Chondrocyte (in vitro differentiated cells): ENCODE measurements at regions not wholly inside any gene's neighbourhood (a gene's known extent, or its start where the extent isn't known, plus 50 kb on each side); places are given as distances from the start of the nearest gene placed in this dataset.
"Not testable (repeated sequence)": the region's sequence is repeated elsewhere in the genome, so short reads cannot be mapped to it uniquely, and the experiment has no call there.

Experiments
- DNase-seq: peaks from one replicate; pipeline ENCODE4 v3.0.0; 2021; ENCODE audit warnings: mixed read lengths, low spot score
- H3K27ac Mint-ChIP-seq: one replicate; pipeline ENCODE4 v1.8.0; 2021; ENCODE audit warnings: mild to moderate bottlenecking, moderate library complexity, mixed read lengths; ENCODE audit not compliant: unreplicated experiment
- H3K27me3 Mint-ChIP-seq: 2 replicates; pipeline ENCODE4 v1.8.0; 2021; ENCODE audit warnings: low read depth, mixed read lengths
- H3K36me3 Mint-ChIP-seq: 2 replicates; pipeline ENCODE4 v1.8.0; 2021; ENCODE audit warnings: low read depth, mixed read lengths
- H3K4me1 Mint-ChIP-seq: 2 replicates; pipeline ENCODE4 v1.8.0; 2021; ENCODE audit warnings: low read depth, mild to moderate bottlenecking, mixed read lengths
- H3K4me3 Mint-ChIP-seq: one replicate; pipeline ENCODE4 v1.8.0; 2021; ENCODE audit warnings: mild to moderate bottlenecking, moderate library complexity, mixed read lengths; ENCODE audit not compliant: unreplicated experiment
- H3K9me3 Mint-ChIP-seq: 2 replicates; pipeline ENCODE4 v1.8.0; 2021; ENCODE audit warnings: low read depth, mixed read lengths
- CTCF ChIP-seq: fragments of 200-600 bp; sonication (generic); IDR thresholded peaks from 2 replicates; pipeline ENCODE4 v1.5.0; 2021; ENCODE audit warnings: antibody characterized with exemption, mild to moderate bottlenecking, moderate library complexity

GRCh38 chr6:111925296-111925695, 52.0 kb upstream of the FYN start:
- no peak for DNase-seq
- no peaks in the 10 kb centered on the region for H3K27me3 Mint-ChIP-seq
- TF ChIP-seq CTCF = no peak
- H3K4me1 Mint-ChIP-seq = peaks cover 23% of the 10 kb centered on the region
- no peak overlapping the region for H3K4me3 Mint-ChIP-seq
- H3K27ac Mint-ChIP-seq = no peak overlapping the region
- H3K36me3 Mint-ChIP-seq = no peaks in the 10 kb centered on the region
- no peaks in the 10 kb centered on the region for H3K9me3 Mint-ChIP-seq

- Mint-ChIP-seq H3K27ac (no peak overlapping the region), H3K27me3 (no peaks in the 10 kb centered on the region), H3K4me1 (peaks cover 23% of the 10 kb centered on the region), H3K4me3 (no peak overlapping the region), H3K9me3 (peaks cover 9% of the 10 kb centered on the region), H3K36me3 (peaks cover 2% of the 10 kb centered on the region)
- DNase-seq = no peak
- TF ChIP-seq CTCF = no peak
These were observed 53.6 kb upstream of the FYN start for GRCh38 chr6:111926731-111927302.

- Mint-ChIP-seq H3K4me3 (no peak overlapping the region), H3K9me3 (peaks cover 14% of the 10 kb centered on the region), H3K27me3 (no peaks in the 10 kb centered on the region), H3K4me1 (peaks cover 23% of the 10 kb centered on the region), H3K36me3 (peaks cover 7% of the 10 kb centered on the region), H3K27ac (no peak overlapping the region)
- no peak for DNase-seq
- no peak for TF ChIP-seq CTCF
These were observed 54.1 kb upstream of the FYN start for GRCh38 chr6:111927321-111927720.

- H3K27ac Mint-ChIP-seq = no peak overlapping the region
These were observed 54.9 kb upstream of the FYN start for GRCh38 chr6:111928139-111928538.

GRCh38 chr6:111934611-111935010, 61.4 kb upstream of the FYN start:
- H3K4me3 Mint-ChIP-seq, H3K27ac Mint-ChIP-seq: not testable (repeated sequence)
- H3K9me3 Mint-ChIP-seq = peaks cover 27% of the 10 kb centered on the region

More at GRCh38 chr6:111928139-111928538, 54.9 kb upstream of the FYN start:
- H3K4me1 Mint-ChIP-seq = peaks cover 17% of the 10 kb centered on the region
- H3K27me3 Mint-ChIP-seq = no peaks in the 10 kb centered on the region
- peaks cover 20% of the 10 kb centered on the region for H3K9me3 Mint-ChIP-seq
- peaks cover 8% of the 10 kb centered on the region for H3K36me3 Mint-ChIP-seq
- no peak overlapping the region for H3K4me3 Mint-ChIP-seq
- TF ChIP-seq CTCF = no peak
- no peak for DNase-seq

GRCh38 chr6:111936718-111937117, 63.5 kb upstream of the FYN start:
- Mint-ChIP-seq H3K27ac (no peak overlapping the region), H3K27me3 (no peaks in the 10 kb centered on the region), H3K9me3 (peaks cover 19% of the 10 kb centered on the region), H3K4me1 (peaks cover 15% of the 10 kb centered on the region), H3K36me3 (peaks cover 7% of the 10 kb centered on the region), H3K4me3 (no peak overlapping the region)
- DNase-seq = no peak
- TF ChIP-seq CTCF = no peak

More at GRCh38 chr6:111934611-111935010, 61.4 kb upstream of the FYN start:
- H3K4me1 Mint-ChIP-seq = peaks cover 15% of the 10 kb centered on the region
- DNase-seq, H3K27me3 Mint-ChIP-seq, H3K36me3 Mint-ChIP-seq: not testable (repeated sequence)
